Right lobe of liver (tissue), 4 donors: ENCODE measurements at regions not wholly inside any gene's neighbourhood (a gene's known extent, or its start where the extent isn't known, plus 50 kb on each side); places are given as distances from the start of the nearest gene placed in this dataset.

ENCODE experiments used
- CTCF ChIP-seq, 4 donors: fragments of 200-600 bp in 3 of 4; fragments of 450-650 bp in 1 of 4; IDR thresholded peaks; one replicate each; pipeline versions ENCODE4 v1.5.1 to v1.8.0; 2016 to 2022; ENCODE audit warnings: antibody characterized with exemption in 4 of 4, mild to moderate bottlenecking in 2 of 4
- POLR2A ChIP-seq: fragments of 450-650 bp; IDR thresholded peaks from one replicate; pipeline ENCODE4 v1.6.1; 2017; ENCODE audit warnings: antibody characterized with exemption, mild to moderate bottlenecking
- donor health status: DM: no; HTN: no; CAD: no.
- donor health status: DM: no; HTN: no; CAD: no.
- donor health status: DM: no; HTN: yes; CAD: no.

GRCh38 chr4:15186806-15187205 lies 184.5 kb downstream of the CPEB2 start:
- TF ChIP-seq POLR2A = no peak
- TF ChIP-seq CTCF (IDR thresholded peaks at IDR 0.05) = no peak
